DOHH2 (cell line): ENCODE measurements at regions not wholly inside any gene's neighbourhood (a gene's known extent, or its start where the extent isn't known, plus 50 kb on each side); places are given as distances from the start of the nearest gene placed in this dataset.

ENCODE experiments used
- H3F3A ChIP-seq: fragments of 200-600 bp; sonication (generic), shearing (Covaris generic); 2 replicates; pipeline ENCODE4 v1.6.0; 2016; ENCODE audit warnings: antibody characterized with exemption, mild to moderate bottlenecking; ENCODE audit not compliant: control insufficient read depth, insufficient read depth
- H3K27ac ChIP-seq: fragments of 200-600 bp; sonication (generic); 2 replicates; pipeline ENCODE4 v1.5.1; 2014; ENCODE audit warnings: low read depth, mild to moderate bottlenecking, low read length, moderate library complexity
- H3K27me3 ChIP-seq: fragments of 200-600 bp; sonication (generic); 2 replicates; pipeline ENCODE4 v1.6.1; 2014; ENCODE audit warnings: mild to moderate bottlenecking, low read length, mixed read lengths; ENCODE audit not compliant: control insufficient read depth
- H3K36me3 ChIP-seq: fragments of 200-600 bp; sonication (generic); 2 replicates; pipeline ENCODE4 v1.6.1; 2014; ENCODE audit warnings: mild to moderate bottlenecking, low read length, moderate library complexity, mixed read lengths; ENCODE audit not compliant: control insufficient read depth
- H3K4me1 ChIP-seq: fragments of 200-600 bp; sonication (generic); 2 replicates; pipeline ENCODE4 v1.6.1; 2014; ENCODE audit warnings: mild to moderate bottlenecking, low read length, mixed read lengths; ENCODE audit not compliant: control insufficient read depth
- H3K4me2 ChIP-seq: fragments of 200-600 bp; sonication (generic); 2 replicates; pipeline ENCODE4 v1.6.0; 2014; ENCODE audit warnings: mild to moderate bottlenecking, low read length, moderate library complexity
- H3K4me3 ChIP-seq: fragments of 200-600 bp; sonication (generic); 2 replicates; pipeline ENCODE4 v1.5.1; 2014; ENCODE audit warnings: mild to moderate bottlenecking, low read length, mixed read lengths
- H3K79me2 ChIP-seq: fragments of 200-600 bp; sonication (generic); 2 replicates; pipeline ENCODE4 v1.6.1; 2014; ENCODE audit warnings: mild to moderate bottlenecking, low read length, mixed read lengths; ENCODE audit not compliant: control insufficient read depth
- H3K9me2 ChIP-seq: fragments of 200-600 bp; sonication (generic); replicated peaks from 2 replicates; pipeline ENCODE4 v1.6.1; 2014; ENCODE audit warnings: mild to moderate bottlenecking, low read length, mixed read lengths; ENCODE audit not compliant: control insufficient read depth
- H3K9me3 ChIP-seq: fragments of 200-600 bp; sonication (generic); 2 replicates; pipeline ENCODE4 v1.6.1; 2014; ENCODE audit warnings: antibody characterized with exemption, low read length, mixed read lengths; ENCODE audit not compliant: control insufficient read depth, insufficient read depth
- H4K20me1 ChIP-seq: fragments of 200-600 bp; sonication (generic); 2 replicates; pipeline ENCODE4 v1.6.0; 2014; ENCODE audit warnings: low read depth, mild to moderate bottlenecking, antibody characterized with exemption, low read length, moderate library complexity; ENCODE audit not compliant: control insufficient read depth, insufficient read depth
- CTCF ChIP-seq: fragments of 200-600 bp; sonication (generic); IDR thresholded peaks from one replicate; pipeline ENCODE4 v1.5.1; 2014; ENCODE audit warnings: antibody characterized with exemption, mild to moderate bottlenecking, low read depth, low read length; ENCODE audit not compliant: poor library complexity, severe bottlenecking
- EZH2phosphoT487 ChIP-seq: fragments of 200-600 bp; sonication (generic); IDR thresholded peaks from 2 replicates; pipeline ENCODE4 v1.6.1; 2017; ENCODE audit warnings: borderline replicate concordance, mild to moderate bottlenecking, antibody characterized with exemption, low read length, moderate library complexity, mixed read lengths

DNA sequence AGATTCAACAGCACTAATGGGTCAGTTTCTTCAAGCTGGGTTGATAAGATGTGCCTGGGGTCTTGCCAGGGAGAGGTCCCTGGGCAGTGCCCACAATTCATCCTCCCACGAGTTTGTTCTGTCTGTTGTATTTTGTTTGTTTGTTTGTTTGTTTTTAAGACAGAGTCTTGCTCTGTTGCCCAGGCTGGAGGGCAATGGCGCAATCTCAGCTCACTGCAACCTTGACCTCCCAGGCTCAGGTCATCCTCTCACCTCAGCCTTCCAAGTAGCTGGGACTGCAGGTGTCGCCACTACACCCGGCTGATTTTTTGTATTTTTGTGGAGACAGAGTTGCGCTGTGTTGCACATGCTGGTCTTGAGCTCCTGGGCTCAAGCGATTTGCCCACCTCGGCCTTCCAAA lies 120.1 kb downstream of the NUFIP1 start:
- Histone ChIP-seq H3K27me3 (peaks cover 6% of the 10 kb centered on the region; the same call in 1 of the 2 replicates), H3K4me1 (no peaks in the 10 kb centered on the region), H3F3A (no peaks in the 10 kb centered on the region), H3K9me2 (no peaks in the 10 kb centered on the region), H3K4me3 (no peak overlapping the region), H3K27ac (no peak overlapping the region), H3K79me2 (no peaks in the 10 kb centered on the region), H3K36me3 (no peaks in the 10 kb centered on the region), H3K9me3 (no peaks in the 10 kb centered on the region), H3K4me2 (no peak overlapping the region), H4K20me1 (no peaks in the 10 kb centered on the region)
- TF ChIP-seq CTCF (no peak), EZH2phosphoT487 (no peak)

- Histone ChIP-seq H3K9me2 (no peaks in the 10 kb centered on the region), H3K4me1 (no peaks in the 10 kb centered on the region), H3K36me3 (no peaks in the 10 kb centered on the region), H3K27me3 (peaks cover 6% of the 10 kb centered on the region; the same call in 1 of the 2 replicates), H3K4me3 (no peak overlapping the region), H3K9me3 (no peaks in the 10 kb centered on the region), H3F3A (no peaks in the 10 kb centered on the region), H3K27ac (no peak overlapping the region), H3K4me2 (no peak overlapping the region), H3K79me2 (no peaks in the 10 kb centered on the region), H4K20me1 (no peaks in the 10 kb centered on the region)
- no peak for TF ChIP-seq CTCF
- TF ChIP-seq EZH2phosphoT487 = no peak
Measured at GRCh38 chr13:44868397-44868796, 120.9 kb downstream of the NUFIP1 start.

DNA sequence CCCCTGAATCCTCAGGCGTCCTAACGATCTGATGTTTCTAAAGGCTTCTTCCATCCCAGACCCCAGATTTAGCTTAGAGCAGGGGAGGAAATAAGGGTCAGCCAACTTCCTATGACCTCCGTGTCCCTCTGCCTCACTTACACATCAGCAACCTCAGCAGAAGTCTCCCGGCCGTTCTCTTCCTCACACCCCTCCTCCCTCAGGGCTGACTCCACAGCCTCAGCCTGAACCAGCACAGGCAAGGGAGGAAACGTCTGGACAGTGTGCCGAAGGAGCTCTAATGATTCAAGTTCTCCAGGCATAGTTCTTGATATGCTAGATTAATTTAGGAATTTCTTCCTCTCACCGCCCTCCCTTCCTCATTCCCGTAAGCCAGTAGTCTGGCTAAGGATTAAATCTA lies 121.4 kb downstream of the NUFIP1 start:
- Histone ChIP-seq H3K4me1 (no peaks in the 10 kb centered on the region), H3K79me2 (no peaks in the 10 kb centered on the region), H3K27me3 (peaks cover 6% of the 10 kb centered on the region; the same call in 1 of the 2 replicates), H3K9me3 (no peaks in the 10 kb centered on the region), H4K20me1 (no peaks in the 10 kb centered on the region), H3K4me3 (no peak overlapping the region), H3F3A (no peaks in the 10 kb centered on the region), H3K4me2 (no peak overlapping the region), H3K9me2 (no peaks in the 10 kb centered on the region), H3K27ac (no peak overlapping the region), H3K36me3 (no peaks in the 10 kb centered on the region)
- no peak for TF ChIP-seq EZH2phosphoT487
- no peak for TF ChIP-seq CTCF

DNA sequence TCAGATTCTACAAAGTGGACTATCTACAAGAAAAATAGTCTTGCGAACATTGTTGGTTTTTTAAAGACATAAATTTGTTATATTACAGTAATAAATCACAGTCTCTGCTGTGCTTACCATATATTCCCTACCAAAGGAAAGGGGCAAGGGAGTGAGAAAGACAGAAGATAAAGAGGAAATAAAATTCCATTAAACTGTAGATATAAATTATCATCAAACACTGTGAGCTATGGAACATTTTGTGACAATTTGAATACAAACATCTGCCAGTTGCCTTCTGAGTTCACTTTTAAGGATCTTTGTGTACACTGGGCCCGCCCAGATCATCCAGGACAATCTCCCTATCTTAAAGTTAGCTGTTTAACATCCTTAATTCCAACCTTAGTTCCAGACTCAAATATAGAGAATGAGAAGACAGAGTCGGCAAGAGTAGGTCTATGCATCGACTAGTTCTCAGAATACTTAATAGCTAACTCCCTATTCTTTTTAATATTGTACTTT lies 122.8 kb downstream of the NUFIP1 start:
- no peaks in the 10 kb centered on the region for H3F3A ChIP-seq
- H4K20me1 ChIP-seq = no peaks in the 10 kb centered on the region
- no peaks in the 10 kb centered on the region for H3K9me2 ChIP-seq
- no peak overlapping the region for H3K4me2 ChIP-seq
- no peaks in the 10 kb centered on the region for H3K9me3 ChIP-seq
- peaks cover 6% of the 10 kb centered on the region; the same call in 1 of the 2 replicates for H3K27me3 ChIP-seq
- TF ChIP-seq EZH2phosphoT487 (no peak), CTCF (no peak)
- no peak overlapping the region for H3K4me3 ChIP-seq
- H3K36me3 ChIP-seq = no peaks in the 10 kb centered on the region
- no peaks in the 10 kb centered on the region for H3K4me1 ChIP-seq
- no peaks in the 10 kb centered on the region for H3K79me2 ChIP-seq
- H3K27ac ChIP-seq = no peak overlapping the region
